GM23338 (cell line): ENCODE measurements at regions not wholly inside any gene's neighbourhood (a gene's known extent, or its start where the extent isn't known, plus 50 kb on each side); places are given as distances from the start of the nearest gene placed in this dataset.

Experiments
- ATAC-seq: fragments of 200-7000 bp; cut with Tn5 transposase; 3 replicates; pipeline ENCODE4 v1.9.1; 2020
- DNase-seq: peaks from one replicate; pipeline ENCODE4 v3.0.0-alpha.2; 2015; ENCODE audit warnings: low spot score
- H2AFZ ChIP-seq: fragments of 200-600 bp; sonication (generic); 2 replicates; pipeline ENCODE4 v1.8.0; 2016; ENCODE audit warnings: antibody characterized with exemption, mild to moderate bottlenecking, moderate library complexity
- H3F3A ChIP-seq: fragments of 200-600 bp; sonication (generic); replicated peaks from 2 replicates; pipeline ENCODE4 v1.8.0; 2017; ENCODE audit warnings: antibody characterized with exemption, mixed run types, low read depth
- H3K27ac ChIP-seq: fragments of 200-600 bp; sonication (generic); 2 replicates; pipeline ENCODE4 v1.6.1; 2016; ENCODE audit warnings: low read depth
- H3K27me3 ChIP-seq: fragments of 200-600 bp; sonication (generic); 2 replicates; pipeline ENCODE4 v1.8.0; 2016; ENCODE audit warnings: mild to moderate bottlenecking, mixed run types, moderate library complexity; ENCODE audit not compliant: insufficient read depth
- H3K36me3 ChIP-seq: fragments of 200-600 bp; sonication (generic); 2 replicates; pipeline ENCODE4 v1.8.0; 2016; ENCODE audit warnings: mild to moderate bottlenecking; ENCODE audit not compliant: insufficient read depth
- H3K4me1 ChIP-seq: fragments of 200-600 bp; sonication (generic); 2 replicates; pipeline ENCODE4 v1.8.0; 2016; ENCODE audit warnings: mild to moderate bottlenecking, moderate library complexity; ENCODE audit not compliant: insufficient read depth
- H3K4me2 ChIP-seq: fragments of 200-600 bp; sonication (generic); 2 replicates; pipeline ENCODE4 v1.7.1; 2017; ENCODE audit warnings: mixed run types
- H3K4me3 ChIP-seq: fragments of 200-600 bp; sonication (generic); 2 replicates; pipeline ENCODE4 v1.6.1; 2016; ENCODE audit warnings: mixed run types
- H3K79me2 ChIP-seq: fragments of 200-600 bp; sonication (generic); replicated peaks from 2 replicates; pipeline ENCODE4 v1.8.0; 2017; ENCODE audit warnings: mild to moderate bottlenecking; ENCODE audit not compliant: insufficient read depth
- H3K9me2 ChIP-seq: fragments of 200-600 bp; sonication (generic); 2 replicates; pipeline ENCODE4 v1.8.0; 2017; ENCODE audit not compliant: insufficient read depth
- H4K20me1 ChIP-seq: fragments of 200-600 bp; sonication (generic); replicated peaks from 2 replicates; pipeline ENCODE4 v1.8.0; 2017; ENCODE audit warnings: mild to moderate bottlenecking; ENCODE audit not compliant: insufficient read depth
- H3K27ac Mint-ChIP-seq: 2 replicates; pipeline ENCODE4 v1.8.0; 2020; ENCODE audit warnings: inconsistent platforms, mild to moderate bottlenecking, moderate library complexity, mixed read lengths
- H3K27me3 Mint-ChIP-seq: 3 replicates; pipeline ENCODE4 v1.8.0; 2022; ENCODE audit warnings: low read depth, mild to moderate bottlenecking, moderate library complexity, mixed read lengths, inconsistent platforms; ENCODE audit not compliant: insufficient read depth, poor library complexity
- H3K36me3 Mint-ChIP-seq: 3 replicates; pipeline ENCODE4 v1.8.0; 2021; ENCODE audit warnings: low read depth, mild to moderate bottlenecking, inconsistent platforms, moderate library complexity, mixed read lengths
- H3K4me1 Mint-ChIP-seq: 3 replicates; pipeline ENCODE4 v1.8.0; 2020; ENCODE audit warnings: mild to moderate bottlenecking, inconsistent platforms, mixed read lengths
- H3K4me3 Mint-ChIP-seq: 3 replicates; pipeline ENCODE4 v1.8.0; 2021; ENCODE audit warnings: moderate library complexity, mild to moderate bottlenecking, inconsistent platforms, mixed read lengths
- H3K9me3 Mint-ChIP-seq: 3 replicates; pipeline ENCODE4 v1.8.0; 2020; ENCODE audit warnings: moderate library complexity, mild to moderate bottlenecking, inconsistent platforms, mixed read lengths
- EZH2 ChIP-seq: fragments of 200-600 bp; sonication (generic); IDR thresholded peaks from one replicate; pipeline ENCODE4 v1.8.0; 2017; ENCODE audit warnings: antibody characterized with exemption, mild to moderate bottlenecking, low read depth; ENCODE audit not compliant: unreplicated experiment
- NANOG ChIP-seq: IDR thresholded peaks from 2 replicates; pipeline ENCODE4 v1.6.1; 2016; ENCODE audit warnings: antibody characterized with exemption, borderline replicate concordance
- POLR2AphosphoS5 ChIP-seq: IDR thresholded peaks from 2 replicates; pipeline ENCODE4 v1.6.1; 2016; ENCODE audit warnings: antibody characterized with exemption, low read depth
- REST ChIP-seq: IDR thresholded peaks from one replicate; pipeline ENCODE4 v1.6.1; 2018; ENCODE audit warnings: antibody characterized with exemption; ENCODE audit not compliant: unreplicated experiment
- STAT1 ChIP-seq: IDR thresholded peaks from one replicate; pipeline ENCODE4 v1.6.1; 2016; ENCODE audit warnings: antibody characterized with exemption; ENCODE audit not compliant: unreplicated experiment
- ZNF114 ChIP-seq: fragments of 250-450 bp; sonication (Bioruptor Pico); IDR thresholded peaks from 2 replicates; pipeline ENCODE4 v1.5.0; 2020; ENCODE audit warnings: mild to moderate bottlenecking, moderate library complexity
- ZNF331 ChIP-seq: fragments of 250-450 bp; sonication (Bioruptor Pico); IDR thresholded peaks from 2 replicates; pipeline ENCODE4 v1.5.0; 2020; ENCODE audit warnings: low read depth, mild to moderate bottlenecking, moderate library complexity
- TF ChIP-seq, protein P1 (sequence below): IDR thresholded peaks from 2 replicates; pipeline ENCODE4 v1.6.1; 2016; ENCODE audit warnings: antibody characterized with exemption
- TF ChIP-seq, protein P2 (sequence below): fragments of 250-450 bp; sonication (Bioruptor Pico); IDR thresholded peaks from 2 replicates; pipeline ENCODE4 v1.5.0; 2020; ENCODE audit warnings: mild to moderate bottlenecking, moderate library complexity
- TF ChIP-seq, protein P3 (sequence below), 2 experiments: fragments of 200-600 bp in 1 of 2; sonication (generic) in 1 of 2; conservative IDR thresholded peaks; 2 replicates each; pipeline versions ENCODE4 v1.5.1 to v1.6.1; 2016 to 2017; ENCODE audit warnings: antibody characterized with exemption in 2 of 2, low read depth in 2 of 2, mild to moderate bottlenecking in 2 of 2, moderate library complexity in 1 of 2

GRCh38 chrX:96474741-96475125 lies 209.9 kb upstream of the DIAPH2 start:
- Histone ChIP-seq H3K27ac (no peak overlapping the region), H3K4me2 (no peak overlapping the region), H3K27me3 (no peaks in the 10 kb centered on the region), H3K9me2 (no peaks in the 10 kb centered on the region), H3K4me3 (no peak overlapping the region), H3K36me3 (no peaks in the 10 kb centered on the region), H2AFZ (no peak overlapping the region), H3F3A (no peaks in the 10 kb centered on the region), H4K20me1 (no peaks in the 10 kb centered on the region), H3K4me1 (no peaks in the 10 kb centered on the region), H3K79me2 (no peaks in the 10 kb centered on the region)
- Mint-ChIP-seq H3K9me3 (no peaks in the 10 kb centered on the region), H3K4me3 (no peak overlapping the region), H3K36me3 (no peaks in the 10 kb centered on the region), H3K4me1 (no peaks in the 10 kb centered on the region), H3K27me3 (no peaks in the 10 kb centered on the region), H3K27ac (no peak overlapping the region)
- TF ChIP-seq ZNF331 (CRISPR knock-in tag), result no peak
- ATAC-seq, result no peak
- DNase-seq, result no peak

- Histone ChIP-seq H3K4me2 (no peak overlapping the region), H4K20me1 (no peaks in the 10 kb centered on the region), H3K4me1 (peaks cover 6% of the 10 kb centered on the region; the same call in 1 of the 2 replicates), H3K27ac (no peak overlapping the region), H3K79me2 (no peaks in the 10 kb centered on the region), H3F3A (no peaks in the 10 kb centered on the region), H3K4me3 (no peak overlapping the region), H3K36me3 (no peaks in the 10 kb centered on the region), H2AFZ (no peak overlapping the region), H3K9me2 (no peaks in the 10 kb centered on the region), H3K27me3 (no peaks in the 10 kb centered on the region)
- DNase-seq (no peak), ATAC-seq (no peak)
- Mint-ChIP-seq H3K4me3 (no peak overlapping the region), H3K27ac (no peak overlapping the region), H3K4me1 (peaks cover 15% of the 10 kb centered on the region; the same call in 2 of the 3 replicates), H3K36me3 (peaks cover 13% of the 10 kb centered on the region; the same call in 2 of the 3 replicates), H3K9me3 (peaks cover 3% of the 10 kb centered on the region; the same call in 1 of the 3 replicates), H3K27me3 (no peaks in the 10 kb centered on the region)
- TF ChIP-seq STAT1, result no peak
- no peak for TF ChIP-seq ZNF114 (CRISPR knock-in tag)
- no peak for TF ChIP-seq REST
- no peak for TF ChIP-seq POLR2AphosphoS5
- TF ChIP-seq, protein P1, sequence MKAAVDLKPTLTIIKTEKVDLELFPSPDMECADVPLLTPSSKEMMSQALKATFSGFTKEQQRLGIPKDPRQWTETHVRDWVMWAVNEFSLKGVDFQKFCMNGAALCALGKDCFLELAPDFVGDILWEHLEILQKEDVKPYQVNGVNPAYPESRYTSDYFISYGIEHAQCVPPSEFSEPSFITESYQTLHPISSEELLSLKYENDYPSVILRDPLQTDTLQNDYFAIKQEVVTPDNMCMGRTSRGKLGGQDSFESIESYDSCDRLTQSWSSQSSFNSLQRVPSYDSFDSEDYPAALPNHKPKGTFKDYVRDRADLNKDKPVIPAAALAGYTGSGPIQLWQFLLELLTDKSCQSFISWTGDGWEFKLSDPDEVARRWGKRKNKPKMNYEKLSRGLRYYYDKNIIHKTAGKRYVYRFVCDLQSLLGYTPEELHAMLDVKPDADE, result no peak
- TF ChIP-seq, protein P2, sequence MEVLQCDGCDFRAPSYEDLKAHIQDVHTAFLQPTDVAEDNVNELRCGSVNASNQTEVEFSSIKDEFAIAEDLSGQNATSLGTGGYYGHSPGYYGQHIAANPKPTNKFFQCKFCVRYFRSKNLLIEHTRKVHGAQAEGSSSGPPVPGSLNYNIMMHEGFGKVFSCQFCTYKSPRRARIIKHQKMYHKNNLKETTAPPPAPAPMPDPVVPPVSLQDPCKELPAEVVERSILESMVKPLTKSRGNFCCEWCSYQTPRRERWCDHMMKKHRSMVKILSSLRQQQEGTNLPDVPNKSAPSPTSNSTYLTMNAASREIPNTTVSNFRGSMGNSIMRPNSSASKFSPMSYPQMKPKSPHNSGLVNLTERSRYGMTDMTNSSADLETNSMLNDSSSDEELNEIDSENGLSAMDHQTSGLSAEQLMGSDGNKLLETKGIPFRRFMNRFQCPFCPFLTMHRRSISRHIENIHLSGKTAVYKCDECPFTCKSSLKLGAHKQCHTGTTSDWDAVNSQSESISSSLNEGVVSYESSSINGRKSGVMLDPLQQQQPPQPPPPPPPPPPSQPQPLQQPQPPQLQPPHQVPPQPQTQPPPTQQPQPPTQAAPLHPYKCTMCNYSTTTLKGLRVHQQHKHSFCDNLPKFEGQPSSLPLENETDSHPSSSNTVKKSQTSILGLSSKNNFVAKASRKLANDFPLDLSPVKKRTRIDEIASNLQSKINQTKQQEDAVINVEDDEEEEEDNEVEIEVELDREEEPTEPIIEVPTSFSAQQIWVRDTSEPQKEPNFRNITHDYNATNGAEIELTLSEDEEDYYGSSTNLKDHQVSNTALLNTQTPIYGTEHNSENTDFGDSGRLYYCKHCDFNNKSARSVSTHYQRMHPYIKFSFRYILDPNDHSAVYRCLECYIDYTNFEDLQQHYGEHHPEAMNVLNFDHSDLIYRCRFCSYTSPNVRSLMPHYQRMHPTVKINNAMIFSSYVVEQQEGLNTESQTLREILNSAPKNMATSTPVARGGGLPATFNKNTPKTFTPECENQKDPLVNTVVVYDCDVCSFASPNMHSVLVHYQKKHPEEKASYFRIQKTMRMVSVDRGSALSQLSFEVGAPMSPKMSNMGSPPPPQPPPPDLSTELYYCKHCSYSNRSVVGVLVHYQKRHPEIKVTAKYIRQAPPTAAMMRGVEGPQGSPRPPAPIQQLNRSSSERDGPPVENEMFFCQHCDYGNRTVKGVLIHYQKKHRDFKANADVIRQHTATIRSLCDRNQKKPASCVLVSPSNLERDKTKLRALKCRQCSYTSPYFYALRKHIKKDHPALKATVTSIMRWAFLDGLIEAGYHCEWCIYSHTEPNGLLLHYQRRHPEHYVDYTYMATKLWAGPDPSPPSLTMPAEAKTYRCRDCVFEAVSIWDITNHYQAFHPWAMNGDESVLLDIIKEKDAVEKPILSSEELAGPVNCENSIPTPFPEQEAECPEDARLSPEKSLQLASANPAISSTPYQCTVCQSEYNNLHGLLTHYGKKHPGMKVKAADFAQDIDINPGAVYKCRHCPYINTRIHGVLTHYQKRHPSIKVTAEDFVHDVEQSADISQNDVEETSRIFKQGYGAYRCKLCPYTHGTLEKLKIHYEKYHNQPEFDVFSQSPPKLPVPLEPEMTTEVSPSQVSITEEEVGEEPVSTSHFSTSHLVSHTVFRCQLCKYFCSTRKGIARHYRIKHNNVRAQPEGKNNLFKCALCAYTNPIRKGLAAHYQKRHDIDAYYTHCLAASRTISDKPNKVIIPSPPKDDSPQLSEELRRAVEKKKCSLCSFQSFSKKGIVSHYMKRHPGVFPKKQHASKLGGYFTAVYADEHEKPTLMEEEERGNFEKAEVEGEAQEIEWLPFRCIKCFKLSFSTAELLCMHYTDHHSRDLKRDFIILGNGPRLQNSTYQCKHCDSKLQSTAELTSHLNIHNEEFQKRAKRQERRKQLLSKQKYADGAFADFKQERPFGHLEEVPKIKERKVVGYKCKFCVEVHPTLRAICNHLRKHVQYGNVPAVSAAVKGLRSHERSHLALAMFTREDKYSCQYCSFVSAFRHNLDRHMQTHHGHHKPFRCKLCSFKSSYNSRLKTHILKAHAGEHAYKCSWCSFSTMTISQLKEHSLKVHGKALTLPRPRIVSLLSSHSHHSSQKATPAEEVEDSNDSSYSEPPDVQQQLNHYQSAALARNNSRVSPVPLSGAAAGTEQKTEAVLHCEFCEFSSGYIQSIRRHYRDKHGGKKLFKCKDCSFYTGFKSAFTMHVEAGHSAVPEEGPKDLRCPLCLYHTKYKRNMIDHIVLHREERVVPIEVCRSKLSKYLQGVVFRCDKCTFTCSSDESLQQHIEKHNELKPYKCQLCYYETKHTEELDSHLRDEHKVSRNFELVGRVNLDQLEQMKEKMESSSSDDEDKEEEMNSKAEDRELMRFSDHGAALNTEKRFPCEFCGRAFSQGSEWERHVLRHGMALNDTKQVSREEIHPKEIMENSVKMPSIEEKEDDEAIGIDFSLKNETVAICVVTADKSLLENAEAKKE (CRISPR knock-in tag), result no peak
- no peak for TF ChIP-seq EZH2
- no peak for TF ChIP-seq NANOG
- TF ChIP-seq, protein P3, sequence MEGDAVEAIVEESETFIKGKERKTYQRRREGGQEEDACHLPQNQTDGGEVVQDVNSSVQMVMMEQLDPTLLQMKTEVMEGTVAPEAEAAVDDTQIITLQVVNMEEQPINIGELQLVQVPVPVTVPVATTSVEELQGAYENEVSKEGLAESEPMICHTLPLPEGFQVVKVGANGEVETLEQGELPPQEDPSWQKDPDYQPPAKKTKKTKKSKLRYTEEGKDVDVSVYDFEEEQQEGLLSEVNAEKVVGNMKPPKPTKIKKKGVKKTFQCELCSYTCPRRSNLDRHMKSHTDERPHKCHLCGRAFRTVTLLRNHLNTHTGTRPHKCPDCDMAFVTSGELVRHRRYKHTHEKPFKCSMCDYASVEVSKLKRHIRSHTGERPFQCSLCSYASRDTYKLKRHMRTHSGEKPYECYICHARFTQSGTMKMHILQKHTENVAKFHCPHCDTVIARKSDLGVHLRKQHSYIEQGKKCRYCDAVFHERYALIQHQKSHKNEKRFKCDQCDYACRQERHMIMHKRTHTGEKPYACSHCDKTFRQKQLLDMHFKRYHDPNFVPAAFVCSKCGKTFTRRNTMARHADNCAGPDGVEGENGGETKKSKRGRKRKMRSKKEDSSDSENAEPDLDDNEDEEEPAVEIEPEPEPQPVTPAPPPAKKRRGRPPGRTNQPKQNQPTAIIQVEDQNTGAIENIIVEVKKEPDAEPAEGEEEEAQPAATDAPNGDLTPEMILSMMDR (conservative IDR thresholded peaks at IDR 0.05; ENCODE audit: low read depth in 2 of 2), result no peak
Measured at GRCh38 chrX:96480081-96480480, 204.6 kb upstream of the DIAPH2 start.
